Astrocyte of the spinal cord (primary cell): ENCODE measurements at regions not wholly inside any gene's neighbourhood (a gene's known extent, or its start where the extent isn't known, plus 50 kb on each side); places are given as distances from the start of the nearest gene placed in this dataset.
"Not testable (repeated sequence)": the region's sequence is repeated elsewhere in the genome, so short reads cannot be mapped to it uniquely, and the experiment has no call there.

Experiments
- DNase-seq: peaks from one replicate; pipeline ENCODE4 v3.0.0; 2011; ENCODE audit warnings: low read depth, low spot score
- H3K4me3 ChIP-seq: 2 replicates; pipeline ENCODE4 v1.5.1; 2011; ENCODE audit warnings: low read depth, mild to moderate bottlenecking, low read length, moderate library complexity
- CTCF ChIP-seq: IDR thresholded peaks from 2 replicates; pipeline ENCODE4 v1.5.1; 2012; ENCODE audit warnings: low read depth, mild to moderate bottlenecking, low read length, inconsistent platforms
- in situ Hi-C: cut with HindIII; loops from 2 replicates; pipeline ENCODE4 v1.10.0; 2017; ENCODE audit warnings: low sequenced_read_pairs

GRCh38 chr1:233744779-233745513 is 131.0 kb downstream of the KCNK1 start:
- no peak for TF ChIP-seq CTCF
- no peak for DNase-seq
- in situ Hi-C loops: no loop called here
- H3K4me3 ChIP-seq: no peak overlapping the region

- no peak overlapping the region for H3K4me3 ChIP-seq
- DNase-seq: no peak
- TF ChIP-seq CTCF: no peak
- in situ Hi-C loops: no loop called here
These were observed 136.2 kb downstream of the KCNK1 start for GRCh38 chr1:233750139-233750538.

- no peak overlapping the region for H3K4me3 ChIP-seq
- no peak for TF ChIP-seq CTCF
- in situ Hi-C loops: no loop called here
- no peak for DNase-seq
These were observed 144.8 kb upstream of the SLC35F3 start for GRCh38 chr1:233759665-233760064.

GRCh38 chr1:233764304-233764703 is 140.2 kb upstream of the SLC35F3 start:
- in situ Hi-C loops, DNase-seq, H3K4me3 ChIP-seq: not testable (repeated sequence)

- in situ Hi-C loops: no loop called here
- no peak for TF ChIP-seq CTCF
These were observed 126.9 kb upstream of the SLC35F3 start for GRCh38 chr1:233777566-233777965.

GRCh38 chr1:233780049-233780448 is 124.4 kb upstream of the SLC35F3 start:
- in situ Hi-C loops: no loop called here
- no peak overlapping the region for H3K4me3 ChIP-seq
- DNase-seq: no peak
- no peak for TF ChIP-seq CTCF

More at GRCh38 chr1:233777566-233777965, 126.9 kb upstream of the SLC35F3 start:
- no peak for DNase-seq
- H3K4me3 ChIP-seq: no peak overlapping the region

GRCh38 chr1:233782937-233783586 is 121.4 kb upstream of the SLC35F3 start:
- TF ChIP-seq CTCF: no peak
- in situ Hi-C loops: no loop called here
- no peak overlapping the region for H3K4me3 ChIP-seq
- no peak for DNase-seq
